Peyer's patch (tissue), 4 donors: ENCODE measurements at regions not wholly inside any gene's neighbourhood (a gene's known extent, or its start where the extent isn't known, plus 50 kb on each side); places are given as distances from the start of the nearest gene placed in this dataset.

Experiments used
- DNase-seq, 3 donors: peaks; one replicate each; pipeline ENCODE4 v3.0.0-alpha.2; 2017 to 2019
- H3K27ac ChIP-seq, 4 donors: fragments of 200-600 bp; sonication (generic); one replicate each; pipeline ENCODE4 v1.5.1; 2016 to 2019
- H3K27me3 ChIP-seq, 2 donors: fragments of 200-600 bp; sonication (generic); one replicate each; pipeline ENCODE4 v1.5.1; 2019
- H3K36me3 ChIP-seq, 3 donors: fragments of 200-600 bp; sonication (generic); one replicate each; pipeline ENCODE4 v1.5.1; 2016 to 2019
- H3K4me1 ChIP-seq, 4 donors: fragments of 200-600 bp; sonication (generic); one replicate each; pipeline ENCODE4 v1.5.1; 2016 to 2019
- H3K4me3 ChIP-seq, 4 donors: fragments of 200-600 bp; sonication (generic); 1 replicate in 3 of 4; 2 replicates in 1 of 4; pipeline ENCODE4 v1.5.1; 2016 to 2019; ENCODE audit warnings: mild to moderate bottlenecking in 1 of 4
- H3K9me3 ChIP-seq, 4 donors: fragments of 200-600 bp; sonication (generic); one replicate each; pipeline ENCODE4 v1.5.1; 2016 to 2019; ENCODE audit warnings: mild to moderate bottlenecking in 1 of 4
- CTCF ChIP-seq, 6 experiments: fragments of 450-650 bp in 4 of 6; fragments of 200-600 bp in 2 of 6; sonication (generic) in 1 of 6; IDR thresholded peaks; one replicate each; pipeline ENCODE4 v1.5.1; 2017 to 2019; ENCODE audit warnings: antibody characterized with exemption in 6 of 6, mild to moderate bottlenecking in 3 of 6, moderate library complexity in 1 of 6
- POLR2A ChIP-seq, 2 donors: fragments of 450-650 bp; IDR thresholded peaks; one replicate each; pipeline ENCODE4 v1.5.1; 2017; ENCODE audit warnings: antibody characterized with exemption in 2 of 2, mild to moderate bottlenecking in 2 of 2, moderate library complexity in 2 of 2

GRCh38 chr2:20528713-20529112 is 81.8 kb downstream of the RHOB start:
- TF ChIP-seq CTCF (IDR thresholded peaks at IDR 0.05), result no peak
- no peak for TF ChIP-seq POLR2A (IDR thresholded peaks at IDR 0.05)
- DNase-seq, result no peak
- Histone ChIP-seq H3K4me3 (no peak overlapping the region), H3K27me3 (no peaks in the 10 kb centered on the region), H3K9me3 (no peaks in the 10 kb centered on the region), H3K36me3 (no peaks in the 10 kb centered on the region), H3K27ac (no peak overlapping the region), H3K4me1 (no peaks in the 10 kb centered on the region)

GRCh38 chr2:20530520-20530919 is 83.6 kb downstream of the RHOB start:
- H3K4me1 ChIP-seq, result no peaks in the 10 kb centered on the region
- H3K4me3 ChIP-seq, result no peak overlapping the region
- no peaks in the 10 kb centered on the region for H3K9me3 ChIP-seq
- TF ChIP-seq CTCF (IDR thresholded peaks at IDR 0.05), result no peak
- no peak for TF ChIP-seq POLR2A (IDR thresholded peaks at IDR 0.05)
- H3K27me3 ChIP-seq, result no peaks in the 10 kb centered on the region
- H3K27ac ChIP-seq, result no peak overlapping the region
- H3K36me3 ChIP-seq, result no peaks in the 10 kb centered on the region
- no peak for DNase-seq

GRCh38 chr2:20531633-20532262 is 84.9 kb downstream of the RHOB start:
- Histone ChIP-seq H3K4me1 (no peaks in the 10 kb centered on the region), H3K27ac (no peak overlapping the region), H3K9me3 (no peaks in the 10 kb centered on the region), H3K4me3 (no peak overlapping the region), H3K27me3 (no peaks in the 10 kb centered on the region), H3K36me3 (no peaks in the 10 kb centered on the region)
- DNase-seq, result no peak
- no peak for TF ChIP-seq CTCF (IDR thresholded peaks at IDR 0.05)
- TF ChIP-seq POLR2A (IDR thresholded peaks at IDR 0.05), result no peak

- no peak overlapping the region for H3K27ac ChIP-seq
- no peaks in the 10 kb centered on the region for H3K4me1 ChIP-seq
- no peak overlapping the region for H3K4me3 ChIP-seq
- TF ChIP-seq CTCF (IDR thresholded peaks at IDR 0.05) (no peak), POLR2A (IDR thresholded peaks at IDR 0.05) (no peak)
- DNase-seq, result no peak
- H3K27me3 ChIP-seq, result no peaks in the 10 kb centered on the region
- H3K9me3 ChIP-seq, result no peaks in the 10 kb centered on the region
- no peaks in the 10 kb centered on the region for H3K36me3 ChIP-seq
Observed at GRCh38 chr2:20532634-20533437, 86.0 kb downstream of the RHOB start.

GRCh38 chr2:20533993-20534622 is 87.2 kb downstream of the RHOB start:
- Histone ChIP-seq H3K36me3 (no peaks in the 10 kb centered on the region), H3K27me3 (no peaks in the 10 kb centered on the region), H3K27ac (no peak overlapping the region), H3K4me1 (no peaks in the 10 kb centered on the region), H3K9me3 (no peaks in the 10 kb centered on the region), H3K4me3 (no peak overlapping the region)
- peak in 1 of 3 donors; percentile 20 for DNase-seq
- TF ChIP-seq POLR2A (IDR thresholded peaks at IDR 0.05) (no peak), CTCF (IDR thresholded peaks at IDR 0.05) (no peak)
